ENCODE measurements at regions not wholly inside any gene's neighbourhood (a gene's known extent, or its start where the extent isn't known, plus 50 kb on each side); places are given as distances from the start of the nearest gene placed in this dataset.

- TF ChIP-seq SIN3A (IDR thresholded peaks at IDR 0.05; ENCODE audit: borderline replicate concordance, insufficient read depth, low read depth, low read length) (no peak), CTCF (IDR thresholded peaks at IDR 0.05) (no peak), POLR2AphosphoS5 (IDR thresholded peaks at IDR 0.05; ENCODE audit: low read depth, low read length) (no peak)
- TF ChIP-seq, protein P1, sequence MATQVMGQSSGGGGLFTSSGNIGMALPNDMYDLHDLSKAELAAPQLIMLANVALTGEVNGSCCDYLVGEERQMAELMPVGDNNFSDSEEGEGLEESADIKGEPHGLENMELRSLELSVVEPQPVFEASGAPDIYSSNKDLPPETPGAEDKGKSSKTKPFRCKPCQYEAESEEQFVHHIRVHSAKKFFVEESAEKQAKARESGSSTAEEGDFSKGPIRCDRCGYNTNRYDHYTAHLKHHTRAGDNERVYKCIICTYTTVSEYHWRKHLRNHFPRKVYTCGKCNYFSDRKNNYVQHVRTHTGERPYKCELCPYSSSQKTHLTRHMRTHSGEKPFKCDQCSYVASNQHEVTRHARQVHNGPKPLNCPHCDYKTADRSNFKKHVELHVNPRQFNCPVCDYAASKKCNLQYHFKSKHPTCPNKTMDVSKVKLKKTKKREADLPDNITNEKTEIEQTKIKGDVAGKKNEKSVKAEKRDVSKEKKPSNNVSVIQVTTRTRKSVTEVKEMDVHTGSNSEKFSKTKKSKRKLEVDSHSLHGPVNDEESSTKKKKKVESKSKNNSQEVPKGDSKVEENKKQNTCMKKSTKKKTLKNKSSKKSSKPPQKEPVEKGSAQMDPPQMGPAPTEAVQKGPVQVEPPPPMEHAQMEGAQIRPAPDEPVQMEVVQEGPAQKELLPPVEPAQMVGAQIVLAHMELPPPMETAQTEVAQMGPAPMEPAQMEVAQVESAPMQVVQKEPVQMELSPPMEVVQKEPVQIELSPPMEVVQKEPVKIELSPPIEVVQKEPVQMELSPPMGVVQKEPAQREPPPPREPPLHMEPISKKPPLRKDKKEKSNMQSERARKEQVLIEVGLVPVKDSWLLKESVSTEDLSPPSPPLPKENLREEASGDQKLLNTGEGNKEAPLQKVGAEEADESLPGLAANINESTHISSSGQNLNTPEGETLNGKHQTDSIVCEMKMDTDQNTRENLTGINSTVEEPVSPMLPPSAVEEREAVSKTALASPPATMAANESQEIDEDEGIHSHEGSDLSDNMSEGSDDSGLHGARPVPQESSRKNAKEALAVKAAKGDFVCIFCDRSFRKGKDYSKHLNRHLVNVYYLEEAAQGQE (IDR thresholded peaks at IDR 0.05; ENCODE audit: insufficient read depth in 1 of 2, low read depth in 2 of 2, low read length in 1 of 2) = no peak
Observed at GRCh38 chr5:128007939-128008338, 75.6 kb upstream of the SLC12A2 start.

Measured in Panc1 (cell line).